ENCODE measurements at regions not wholly inside any gene's neighbourhood (a gene's known extent, or its start where the extent isn't known, plus 50 kb on each side); places are given as distances from the start of the nearest gene placed in this dataset.

- TF ChIP-seq CTCF (IDR thresholded peaks at IDR 0.05), result no peak
- TF ChIP-seq POLR2A (IDR thresholded peaks at IDR 0.05), result no peak
Measured at GRCh38 chr12:91273560-91273959, 90.9 kb upstream of the DCN start.

All from right lobe of liver (tissue), 4 donors.